ENCODE measurements at regions not wholly inside any gene's neighbourhood (a gene's known extent, or its start where the extent isn't known, plus 50 kb on each side); places are given as distances from the start of the nearest gene placed in this dataset.

DNA sequence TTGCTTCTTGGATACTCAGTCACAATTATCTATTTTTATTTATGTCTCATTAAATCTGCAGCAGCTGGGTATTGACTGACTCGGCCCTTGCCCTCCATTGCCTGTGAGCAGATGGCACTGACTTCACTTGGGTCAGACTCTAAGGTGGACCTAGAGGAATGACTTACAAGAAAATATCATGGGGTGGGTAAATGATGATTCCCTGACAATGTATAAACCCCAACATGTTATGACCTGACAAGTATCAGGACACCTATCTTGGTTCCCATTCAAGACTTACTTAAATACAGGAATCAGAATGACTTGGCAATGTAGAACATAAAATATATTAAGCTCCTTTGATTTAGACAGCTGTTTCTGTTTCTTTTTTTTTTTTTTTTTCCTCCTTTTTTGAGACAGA, 953.5 kb downstream of the CDH11 start:
- no peak overlapping the region for H3K4me2 ChIP-seq (ENCODE audit: insufficient read depth, low read length, poor library complexity, severe bottlenecking)
- H4K91ac ChIP-seq (ENCODE audit: low read depth, low read length, poor library complexity): no peak overlapping the region
- no peak overlapping the region for H3K18ac ChIP-seq (ENCODE audit: low read length)
- no peak overlapping the region for H2BK120ac ChIP-seq (ENCODE audit: low read depth, low read length)
- no peak overlapping the region for H3K9ac ChIP-seq (ENCODE audit: low read depth, low read length, poor library complexity)
- no peak overlapping the region for H2AFZ ChIP-seq (ENCODE audit: low read length)
- DNase-seq (ENCODE audit: low spot score): no peak
- H3K4ac ChIP-seq (ENCODE audit: low read length): no peak overlapping the region
- no peak overlapping the region for H4K8ac ChIP-seq (ENCODE audit: low read depth, low read length)
- no peak overlapping the region for H3K27ac ChIP-seq (replicated peaks; ENCODE audit: low read length)
- no peak overlapping the region for H2BK12ac ChIP-seq (ENCODE audit: low read length)
- H3K4me1 ChIP-seq (ENCODE audit: control insufficient read depth in 2 of 2, insufficient read depth in 1 of 2, low read depth in 1 of 2, low read length in 2 of 2): no peaks in the 10 kb centered on the region
- no peak overlapping the region for H2BK15ac ChIP-seq (ENCODE audit: low read length)
- H2BK5ac ChIP-seq (ENCODE audit: low read length): no peak overlapping the region
- no peak overlapping the region for H3K4me3 ChIP-seq (ENCODE audit: low read length in 2 of 2)
- H3K27me3 ChIP-seq (ENCODE audit: control insufficient read depth in 3 of 3, insufficient read depth in 3 of 3, low read depth in 1 of 3, low read length in 3 of 3): no peaks in the 10 kb centered on the region
- no peaks in the 10 kb centered on the region for H3K9me3 ChIP-seq (replicated peaks in 1 of 2; ENCODE audit: control insufficient read depth in 2 of 2, insufficient read depth in 1 of 2, low read depth in 1 of 2, low read length in 2 of 2)
- no peak overlapping the region for H3K14ac ChIP-seq (ENCODE audit: low read length)
- no peak overlapping the region for H3K23ac ChIP-seq (ENCODE audit: low read depth, low read length, poor library complexity)
- no peaks in the 10 kb centered on the region for H3K36me3 ChIP-seq (replicated peaks in 1 of 2; ENCODE audit: control insufficient read depth in 2 of 2, insufficient read depth in 2 of 2, low read length in 2 of 2)
- WGBS, 2 donors (ENCODE audit: extremely low coverage in 2 of 2, insufficient read length in 2 of 2, insufficient replicate concordance in 1 of 2): no CpG with 5 or more reads among the region's 1 CpG
- no peak overlapping the region for H2AK5ac ChIP-seq (ENCODE audit: low read depth, low read length)
- no peaks in the 10 kb centered on the region for H3K79me1 ChIP-seq (ENCODE audit: low read depth, low read length)

DNA sequence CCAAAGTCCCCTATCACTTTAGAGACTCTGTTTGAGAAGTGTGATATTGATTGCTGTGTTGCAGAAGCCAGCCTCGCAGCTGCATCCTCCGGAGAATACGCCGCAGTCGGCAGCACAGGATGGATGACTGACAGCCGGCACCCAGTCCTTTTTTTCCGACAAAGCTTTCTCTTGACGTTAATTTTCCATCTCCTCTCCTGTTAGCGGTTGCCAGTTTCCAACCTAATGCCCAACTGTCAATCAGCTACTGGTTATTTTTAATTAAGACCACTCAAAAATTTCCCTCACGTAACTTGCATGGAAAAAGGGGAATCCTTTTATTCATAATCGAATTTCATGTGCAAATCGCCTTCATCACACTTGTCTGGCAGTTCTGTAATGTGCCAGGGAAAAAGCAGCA, 953.9 kb downstream of the CDH11 start:
- Histone ChIP-seq H3K4me2 (ENCODE audit: insufficient read depth, low read length, poor library complexity, severe bottlenecking) (no peak overlapping the region), H4K91ac (ENCODE audit: low read depth, low read length, poor library complexity) (no peak overlapping the region), H3K9ac (ENCODE audit: low read depth, low read length, poor library complexity) (no peak overlapping the region), H2AFZ (ENCODE audit: low read length) (no peak overlapping the region), H3K14ac (ENCODE audit: low read length) (no peak overlapping the region), H3K27me3 (ENCODE audit: control insufficient read depth in 3 of 3, insufficient read depth in 3 of 3, low read depth in 1 of 3, low read length in 3 of 3) (no peaks in the 10 kb centered on the region), H2BK120ac (ENCODE audit: low read depth, low read length) (no peak overlapping the region), H2BK15ac (ENCODE audit: low read length) (no peak overlapping the region), H3K18ac (ENCODE audit: low read length) (no peak overlapping the region), H2BK5ac (ENCODE audit: low read length) (no peak overlapping the region), H3K36me3 (replicated peaks in 1 of 2; ENCODE audit: control insufficient read depth in 2 of 2, insufficient read depth in 2 of 2, low read length in 2 of 2) (no peaks in the 10 kb centered on the region), H3K23ac (ENCODE audit: low read depth, low read length, poor library complexity) (no peak overlapping the region), H3K79me1 (ENCODE audit: low read depth, low read length) (no peaks in the 10 kb centered on the region), H3K27ac (replicated peaks; ENCODE audit: low read length) (no peak overlapping the region), H3K4me3 (ENCODE audit: low read length in 2 of 2) (no peak overlapping the region), H2AK5ac (ENCODE audit: low read depth, low read length) (no peak overlapping the region), H4K8ac (ENCODE audit: low read depth, low read length) (no peak overlapping the region), H3K9me3 (replicated peaks in 1 of 2; ENCODE audit: control insufficient read depth in 2 of 2, insufficient read depth in 1 of 2, low read depth in 1 of 2, low read length in 2 of 2) (no peaks in the 10 kb centered on the region), H3K4me1 (ENCODE audit: control insufficient read depth in 2 of 2, insufficient read depth in 1 of 2, low read depth in 1 of 2, low read length in 2 of 2) (no peaks in the 10 kb centered on the region), H3K4ac (ENCODE audit: low read length) (no peak overlapping the region), H2BK12ac (ENCODE audit: low read length) (no peak overlapping the region)
- WGBS, 2 donors (ENCODE audit: extremely low coverage in 2 of 2, insufficient read length in 2 of 2, insufficient replicate concordance in 1 of 2): no CpG with 5 or more reads among the region's 12 CpGs
- no peak for DNase-seq (ENCODE audit: low spot score)

DNA sequence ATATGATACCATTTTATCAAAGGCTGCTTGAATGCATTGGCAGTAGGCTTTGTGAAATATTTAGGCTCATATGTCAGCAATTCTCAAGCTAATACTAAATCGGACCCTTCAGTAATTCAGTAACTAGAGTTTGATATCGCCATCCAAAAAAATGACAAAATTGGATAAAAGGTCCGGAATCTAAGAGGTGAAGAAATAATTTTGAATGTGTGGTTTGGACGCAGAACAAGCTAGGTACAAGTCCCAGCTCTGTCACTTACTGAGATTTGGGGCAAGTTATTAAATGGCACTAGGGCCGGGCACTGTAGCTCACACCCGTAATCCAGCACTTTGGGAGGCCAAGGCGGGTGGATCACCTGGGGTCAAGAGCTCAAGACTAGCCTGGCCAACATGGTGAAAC, 956.5 kb downstream of the CDH11 start:
- no CpG with 5 or more reads among the region's 7 CpGs for WGBS, 2 donors (ENCODE audit: extremely low coverage in 2 of 2, insufficient read length in 2 of 2, insufficient replicate concordance in 1 of 2)
- no peaks in the 10 kb centered on the region for H3K36me3 ChIP-seq (replicated peaks in 1 of 2; ENCODE audit: control insufficient read depth in 2 of 2, insufficient read depth in 2 of 2, low read length in 2 of 2)
- no peak overlapping the region for H2AK5ac ChIP-seq (ENCODE audit: low read depth, low read length)
- no peak overlapping the region for H2BK15ac ChIP-seq (ENCODE audit: low read length)
- no peak overlapping the region for H3K4me3 ChIP-seq (ENCODE audit: low read length in 2 of 2)
- no peaks in the 10 kb centered on the region for H3K27me3 ChIP-seq (ENCODE audit: control insufficient read depth in 3 of 3, insufficient read depth in 3 of 3, low read depth in 1 of 3, low read length in 3 of 3)
- H2BK12ac ChIP-seq (ENCODE audit: low read length): no peak overlapping the region
- H2BK120ac ChIP-seq (ENCODE audit: low read depth, low read length): no peak overlapping the region
- H3K14ac ChIP-seq (ENCODE audit: low read length): no peak overlapping the region
- no peak overlapping the region for H3K9ac ChIP-seq (ENCODE audit: low read depth, low read length, poor library complexity)
- no peaks in the 10 kb centered on the region for H3K4me1 ChIP-seq (ENCODE audit: control insufficient read depth in 2 of 2, insufficient read depth in 1 of 2, low read depth in 1 of 2, low read length in 2 of 2)
- no peaks in the 10 kb centered on the region for H3K79me1 ChIP-seq (ENCODE audit: low read depth, low read length)
- no peak overlapping the region for H2BK5ac ChIP-seq (ENCODE audit: low read length)
- H3K18ac ChIP-seq (ENCODE audit: low read length): no peak overlapping the region
- no peak overlapping the region for H3K27ac ChIP-seq (replicated peaks; ENCODE audit: low read length)
- H3K4ac ChIP-seq (ENCODE audit: low read length): no peak overlapping the region
- H2AFZ ChIP-seq (ENCODE audit: low read length): no peak overlapping the region
- H3K4me2 ChIP-seq (ENCODE audit: insufficient read depth, low read length, poor library complexity, severe bottlenecking): no peak overlapping the region
- no peaks in the 10 kb centered on the region for H3K9me3 ChIP-seq (replicated peaks in 1 of 2; ENCODE audit: control insufficient read depth in 2 of 2, insufficient read depth in 1 of 2, low read depth in 1 of 2, low read length in 2 of 2)
- no peak for DNase-seq (ENCODE audit: low spot score)
- H4K91ac ChIP-seq (ENCODE audit: low read depth, low read length, poor library complexity): no peak overlapping the region
- no peak overlapping the region for H4K8ac ChIP-seq (ENCODE audit: low read depth, low read length)
- H3K23ac ChIP-seq (ENCODE audit: low read depth, low read length, poor library complexity): no peak overlapping the region

DNA sequence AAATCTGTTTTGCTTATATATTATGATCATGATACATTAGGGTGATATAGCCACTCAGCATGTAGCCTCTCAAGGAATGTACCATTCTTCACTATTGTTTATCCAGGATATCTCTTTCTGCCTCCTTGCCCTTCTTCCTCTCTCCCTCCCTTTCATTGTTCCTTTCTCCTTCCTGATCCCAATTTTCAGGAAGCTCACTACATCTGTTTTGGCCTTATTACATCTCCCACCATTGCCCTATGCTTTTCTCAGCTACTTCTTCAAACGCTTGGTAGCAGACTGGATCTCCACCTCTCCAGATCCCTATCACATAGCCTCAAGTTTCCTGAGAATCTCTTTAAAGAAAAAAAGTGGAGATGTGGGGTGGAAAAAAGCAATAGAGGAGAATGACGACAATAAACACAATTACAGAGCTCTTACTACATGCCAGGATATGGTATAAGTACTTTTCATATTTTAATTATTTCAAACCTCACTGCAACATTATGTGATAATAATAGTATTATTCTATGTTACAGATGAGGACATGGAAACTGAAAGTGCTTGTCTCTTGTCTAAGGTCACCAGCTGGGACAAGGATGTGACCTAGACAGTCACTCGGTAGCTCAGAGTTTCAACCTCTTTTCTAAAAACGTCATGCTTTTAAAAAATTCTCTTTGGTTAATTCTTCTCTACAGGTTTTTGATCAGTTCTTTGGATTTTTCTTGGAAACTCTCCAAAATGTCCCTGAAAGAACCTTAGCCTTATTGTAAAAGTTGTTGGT, 959.1 kb downstream of the CDH11 start:
- DNase-seq (ENCODE audit: low spot score): no peak
- Histone ChIP-seq H3K9ac (ENCODE audit: low read depth, low read length, poor library complexity) (no peak overlapping the region), H3K4me1 (ENCODE audit: control insufficient read depth in 2 of 2, insufficient read depth in 1 of 2, low read depth in 1 of 2, low read length in 2 of 2) (no peaks in the 10 kb centered on the region), H2BK15ac (ENCODE audit: low read length) (no peak overlapping the region), H3K4me3 (ENCODE audit: low read length in 2 of 2) (no peak overlapping the region), H2AK5ac (ENCODE audit: low read depth, low read length) (no peak overlapping the region), H3K4ac (ENCODE audit: low read length) (no peak overlapping the region), H3K18ac (ENCODE audit: low read length) (no peak overlapping the region), H3K79me1 (ENCODE audit: low read depth, low read length) (no peaks in the 10 kb centered on the region), H2BK12ac (ENCODE audit: low read length) (no peak overlapping the region), H4K91ac (ENCODE audit: low read depth, low read length, poor library complexity) (no peak overlapping the region), H3K14ac (ENCODE audit: low read length) (no peak overlapping the region), H3K36me3 (replicated peaks in 1 of 2; ENCODE audit: control insufficient read depth in 2 of 2, insufficient read depth in 2 of 2, low read length in 2 of 2) (no peaks in the 10 kb centered on the region), H2BK5ac (ENCODE audit: low read length) (no peak overlapping the region), H4K8ac (ENCODE audit: low read depth, low read length) (no peak overlapping the region), H3K27ac (replicated peaks; ENCODE audit: low read length) (no peak overlapping the region), H3K4me2 (ENCODE audit: insufficient read depth, low read length, poor library complexity, severe bottlenecking) (no peak overlapping the region), H3K9me3 (replicated peaks in 1 of 2; ENCODE audit: control insufficient read depth in 2 of 2, insufficient read depth in 1 of 2, low read depth in 1 of 2, low read length in 2 of 2) (no peaks in the 10 kb centered on the region), H3K27me3 (ENCODE audit: control insufficient read depth in 3 of 3, insufficient read depth in 3 of 3, low read depth in 1 of 3, low read length in 3 of 3) (no peaks in the 10 kb centered on the region), H2AFZ (ENCODE audit: low read length) (no peak overlapping the region), H2BK120ac (ENCODE audit: low read depth, low read length) (no peak overlapping the region), H3K23ac (ENCODE audit: low read depth, low read length, poor library complexity) (no peak overlapping the region)
- no CpG with 5 or more reads among the region's 4 CpGs for WGBS, 2 donors (ENCODE audit: extremely low coverage in 2 of 2, insufficient read length in 2 of 2, insufficient replicate concordance in 1 of 2)
